GM12878 (cell line): ENCODE measurements at regions not wholly inside any gene's neighbourhood (a gene's known extent, or its start where the extent isn't known, plus 50 kb on each side); places are given as distances from the start of the nearest gene placed in this dataset.

Experiments
- EZH2 ChIP-seq: IDR thresholded peaks from 2 replicates; pipeline ENCODE4 v1.6.1; 2012; ENCODE audit warnings: low read depth, mild to moderate bottlenecking, control low read depth, inconsistent platforms, low read length, borderline replicate concordance; ENCODE audit not compliant: control insufficient read depth
- TF ChIP-seq, protein P1 (sequence below): fragments of 450-650 bp; IDR thresholded peaks from 2 replicates; pipeline ENCODE4 v1.6.1; 2017; ENCODE audit warnings: mild to moderate bottlenecking
- TF ChIP-seq, protein P2 (sequence below), 3 experiments: IDR thresholded peaks in 2 of 3; conservative IDR thresholded peaks in 1 of 3; 2 replicates each; pipeline ENCODE4 v1.5.1; 2011; ENCODE audit warnings: low read depth in 3 of 3, low read length in 3 of 3, mild to moderate bottlenecking in 3 of 3, control low read depth in 2 of 3, moderate library complexity in 2 of 3, inconsistent platforms in 1 of 3, mixed read lengths in 1 of 3; ENCODE audit not compliant: control insufficient read depth in 2 of 3, insufficient read depth in 1 of 3; ENCODE audit errors: extremely low read depth in 1 of 3
- TF ChIP-seq, protein P3 (sequence below): fragments of 150-350 bp; IDR thresholded peaks from 2 replicates; pipeline ENCODE4 v1.6.1; 2014; ENCODE audit warnings: mild to moderate bottlenecking, low read depth, low read length

DNA sequence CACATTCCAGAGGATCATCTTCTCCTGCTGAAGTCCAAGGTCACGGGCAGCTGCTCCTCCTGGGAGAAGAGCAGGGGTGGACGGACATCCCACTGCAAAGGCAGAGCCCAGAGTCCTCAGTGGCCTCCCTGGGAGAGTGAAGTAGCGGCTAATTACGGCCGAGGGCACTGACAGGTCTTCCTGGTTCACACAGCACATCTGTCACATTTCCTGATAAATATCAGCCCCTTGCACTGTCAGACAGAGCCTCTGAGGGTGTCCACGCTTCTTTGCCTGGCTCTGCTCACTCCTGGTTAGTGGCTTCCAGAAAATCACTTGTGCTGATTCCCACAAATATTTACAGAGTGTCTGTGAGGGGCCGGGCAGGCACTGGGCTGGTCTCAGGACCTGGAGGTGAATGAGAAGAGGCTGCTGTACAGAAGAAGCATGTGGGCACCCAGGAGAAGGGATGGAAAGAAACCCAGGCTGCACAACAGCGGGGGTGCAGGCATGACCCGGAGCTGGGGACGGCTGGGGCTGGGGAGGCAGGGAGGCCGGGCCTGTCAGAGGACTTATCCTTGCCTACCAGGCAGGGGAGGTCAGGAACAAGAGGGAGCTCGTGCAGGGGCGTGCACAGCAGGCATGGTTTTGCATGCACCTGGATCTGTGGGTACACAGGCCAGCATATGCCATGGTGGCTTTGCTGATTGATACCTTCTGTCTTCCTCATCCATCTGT lies 258.2 kb upstream of the TNRC6C start:
- TF ChIP-seq, protein P1, sequence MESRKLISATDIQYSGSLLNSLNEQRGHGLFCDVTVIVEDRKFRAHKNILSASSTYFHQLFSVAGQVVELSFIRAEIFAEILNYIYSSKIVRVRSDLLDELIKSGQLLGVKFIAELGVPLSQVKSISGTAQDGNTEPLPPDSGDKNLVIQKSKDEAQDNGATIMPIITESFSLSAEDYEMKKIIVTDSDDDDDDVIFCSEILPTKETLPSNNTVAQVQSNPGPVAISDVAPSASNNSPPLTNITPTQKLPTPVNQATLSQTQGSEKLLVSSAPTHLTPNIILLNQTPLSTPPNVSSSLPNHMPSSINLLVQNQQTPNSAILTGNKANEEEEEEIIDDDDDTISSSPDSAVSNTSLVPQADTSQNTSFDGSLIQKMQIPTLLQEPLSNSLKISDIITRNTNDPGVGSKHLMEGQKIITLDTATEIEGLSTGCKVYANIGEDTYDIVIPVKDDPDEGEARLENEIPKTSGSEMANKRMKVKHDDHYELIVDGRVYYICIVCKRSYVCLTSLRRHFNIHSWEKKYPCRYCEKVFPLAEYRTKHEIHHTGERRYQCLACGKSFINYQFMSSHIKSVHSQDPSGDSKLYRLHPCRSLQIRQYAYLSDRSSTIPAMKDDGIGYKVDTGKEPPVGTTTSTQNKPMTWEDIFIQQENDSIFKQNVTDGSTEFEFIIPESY = no peak
- no peak for TF ChIP-seq EZH2
- TF ChIP-seq, protein P2, sequence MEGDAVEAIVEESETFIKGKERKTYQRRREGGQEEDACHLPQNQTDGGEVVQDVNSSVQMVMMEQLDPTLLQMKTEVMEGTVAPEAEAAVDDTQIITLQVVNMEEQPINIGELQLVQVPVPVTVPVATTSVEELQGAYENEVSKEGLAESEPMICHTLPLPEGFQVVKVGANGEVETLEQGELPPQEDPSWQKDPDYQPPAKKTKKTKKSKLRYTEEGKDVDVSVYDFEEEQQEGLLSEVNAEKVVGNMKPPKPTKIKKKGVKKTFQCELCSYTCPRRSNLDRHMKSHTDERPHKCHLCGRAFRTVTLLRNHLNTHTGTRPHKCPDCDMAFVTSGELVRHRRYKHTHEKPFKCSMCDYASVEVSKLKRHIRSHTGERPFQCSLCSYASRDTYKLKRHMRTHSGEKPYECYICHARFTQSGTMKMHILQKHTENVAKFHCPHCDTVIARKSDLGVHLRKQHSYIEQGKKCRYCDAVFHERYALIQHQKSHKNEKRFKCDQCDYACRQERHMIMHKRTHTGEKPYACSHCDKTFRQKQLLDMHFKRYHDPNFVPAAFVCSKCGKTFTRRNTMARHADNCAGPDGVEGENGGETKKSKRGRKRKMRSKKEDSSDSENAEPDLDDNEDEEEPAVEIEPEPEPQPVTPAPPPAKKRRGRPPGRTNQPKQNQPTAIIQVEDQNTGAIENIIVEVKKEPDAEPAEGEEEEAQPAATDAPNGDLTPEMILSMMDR (IDR thresholded peaks at IDR 0.05 in 2 of 3, conservative IDR thresholded peaks at IDR 0.05 in 1 of 3; ENCODE audit: control insufficient read depth in 2 of 3, extremely low read depth in 1 of 3, insufficient read depth in 1 of 3, low read depth in 3 of 3, low read length in 3 of 3) = no peak
- TF ChIP-seq, protein P3, sequence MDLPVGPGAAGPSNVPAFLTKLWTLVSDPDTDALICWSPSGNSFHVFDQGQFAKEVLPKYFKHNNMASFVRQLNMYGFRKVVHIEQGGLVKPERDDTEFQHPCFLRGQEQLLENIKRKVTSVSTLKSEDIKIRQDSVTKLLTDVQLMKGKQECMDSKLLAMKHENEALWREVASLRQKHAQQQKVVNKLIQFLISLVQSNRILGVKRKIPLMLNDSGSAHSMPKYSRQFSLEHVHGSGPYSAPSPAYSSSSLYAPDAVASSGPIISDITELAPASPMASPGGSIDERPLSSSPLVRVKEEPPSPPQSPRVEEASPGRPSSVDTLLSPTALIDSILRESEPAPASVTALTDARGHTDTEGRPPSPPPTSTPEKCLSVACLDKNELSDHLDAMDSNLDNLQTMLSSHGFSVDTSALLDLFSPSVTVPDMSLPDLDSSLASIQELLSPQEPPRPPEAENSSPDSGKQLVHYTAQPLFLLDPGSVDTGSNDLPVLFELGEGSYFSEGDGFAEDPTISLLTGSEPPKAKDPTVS = no peak
